NCI-H345 treated with DMSO at 0.1 percent for 48 hours (cell line): ENCODE measurements at regions not wholly inside any gene's neighbourhood (a gene's known extent, or its start where the extent isn't known, plus 50 kb on each side); places are given as distances from the start of the nearest gene placed in this dataset.

Source experiments
- DNase-seq: peaks from one replicate; lab custom pipeline; 2025; ENCODE audit not compliant: unreplicated experiment; lab: John Stamatoyannopoulos, UW

GRCh38 chr5:116650544-116650943 lies 75.9 kb upstream of the SEMA6A start:
- no peak for DNase-seq

DNA sequence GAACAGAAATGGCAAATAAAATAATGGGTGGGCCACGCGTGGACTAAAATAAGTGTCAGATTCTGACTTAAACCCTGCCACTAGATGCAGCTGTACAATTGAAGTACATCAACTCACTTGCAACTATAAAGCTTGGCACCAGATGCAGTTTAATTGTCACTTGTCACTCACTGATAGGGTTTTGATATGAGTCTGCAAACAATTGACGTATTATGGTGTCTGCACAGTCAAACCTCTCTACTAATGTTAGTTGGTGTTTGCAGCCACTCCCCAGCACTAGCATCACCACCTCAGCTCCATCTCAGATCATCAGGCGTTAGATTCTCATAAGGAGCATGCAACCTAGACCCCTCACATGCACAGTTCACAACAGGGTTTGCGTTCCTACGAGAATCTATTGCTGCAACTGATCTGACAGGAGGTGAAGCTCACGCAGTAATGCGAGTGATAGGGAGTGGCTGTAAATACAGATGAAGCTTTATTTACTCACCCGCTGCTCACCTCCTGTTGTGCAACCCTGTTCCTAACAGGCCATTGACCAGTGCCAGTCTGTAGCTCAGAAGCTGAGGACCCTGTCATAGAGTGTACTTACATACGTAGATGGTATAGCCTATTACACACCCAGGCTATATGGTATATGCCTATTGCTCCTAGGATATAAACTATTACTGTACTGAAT lies 72.1 kb upstream of the SEMA6A start:
- DNase-seq = no peak

DNA sequence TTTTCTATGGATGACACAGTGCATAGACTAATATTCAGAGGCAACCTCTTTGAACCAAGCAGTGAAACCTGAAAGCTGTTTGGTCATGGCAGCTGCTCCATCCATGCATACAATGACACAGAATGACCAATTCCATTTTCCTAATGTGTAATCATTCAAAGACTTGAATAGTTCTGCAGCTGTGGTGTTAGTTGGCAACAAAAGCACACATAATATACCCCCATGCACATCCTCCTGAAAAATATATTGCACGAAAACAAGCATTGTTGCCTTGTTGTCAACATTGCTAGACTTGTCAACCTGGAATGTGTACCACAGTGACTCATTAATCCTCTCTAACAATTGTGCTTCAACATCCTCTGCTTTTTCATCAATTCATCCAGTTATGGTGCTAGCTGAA lies 71.0 kb upstream of the SEMA6A start:
- no peak for DNase-seq

DNA sequence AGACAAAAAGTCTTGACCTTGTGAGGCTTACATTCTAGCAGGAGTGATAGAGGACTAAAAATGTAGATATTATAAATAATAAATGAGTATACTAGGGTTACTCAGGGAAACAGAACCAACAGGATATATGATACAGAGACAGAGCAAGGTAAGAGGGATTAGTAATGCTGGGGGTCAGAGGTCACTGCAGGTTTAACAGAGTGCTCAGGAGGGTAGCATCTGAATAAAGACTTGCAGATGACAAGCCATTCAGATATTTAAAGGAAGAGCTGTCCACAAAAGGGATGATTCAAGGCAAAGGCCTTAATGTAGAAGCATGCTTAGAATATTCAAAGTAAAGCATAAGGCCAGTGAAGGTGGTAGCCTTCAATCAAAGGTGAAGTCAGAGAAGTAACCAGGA lies 65.6 kb upstream of the SEMA6A start:
- DNase-seq = no peak

GRCh38 chr5:116637149-116637740 lies 62.6 kb upstream of the SEMA6A start:
- DNase-seq = no peak

DNA sequence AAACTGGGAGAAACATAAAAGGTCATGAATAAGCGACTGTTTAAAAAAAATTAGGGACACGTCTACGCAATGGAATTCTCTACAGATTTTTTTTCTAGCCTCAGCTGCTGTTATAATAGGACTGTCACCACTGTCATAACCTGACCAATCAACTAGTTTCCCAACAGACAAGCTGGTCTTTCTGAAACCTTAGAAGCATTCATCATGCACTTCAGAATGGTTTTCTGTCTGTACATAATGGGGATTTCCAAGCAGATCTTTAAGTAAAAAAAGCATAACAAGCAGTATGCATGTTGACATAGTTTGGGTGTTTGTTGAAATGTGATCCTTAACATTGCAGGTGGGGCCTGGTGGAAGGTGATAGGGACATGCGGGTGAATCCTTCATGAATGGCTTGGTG lies 58.3 kb upstream of the SEMA6A start:
- DNase-seq = peak; percentile 6

DNA sequence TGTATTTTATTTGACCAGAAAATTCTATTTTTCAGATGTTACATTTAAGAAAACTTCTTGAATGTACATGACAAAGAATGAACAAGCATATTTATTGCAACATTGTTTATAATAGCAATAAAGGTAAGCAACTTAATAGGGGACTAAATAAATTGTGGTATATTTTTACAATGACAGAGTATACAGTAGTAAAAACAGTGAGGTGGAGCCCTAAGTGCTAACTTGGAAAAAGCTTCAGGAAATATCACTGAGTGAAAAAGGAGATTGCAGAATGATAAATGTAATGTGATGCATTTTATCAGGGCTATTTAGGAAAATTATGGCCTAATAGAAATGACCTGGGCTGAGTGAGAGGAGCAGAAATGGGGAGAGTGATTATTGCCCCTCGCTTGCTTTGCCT lies 56.5 kb upstream of the SEMA6A start:
- DNase-seq = no peak

DNA sequence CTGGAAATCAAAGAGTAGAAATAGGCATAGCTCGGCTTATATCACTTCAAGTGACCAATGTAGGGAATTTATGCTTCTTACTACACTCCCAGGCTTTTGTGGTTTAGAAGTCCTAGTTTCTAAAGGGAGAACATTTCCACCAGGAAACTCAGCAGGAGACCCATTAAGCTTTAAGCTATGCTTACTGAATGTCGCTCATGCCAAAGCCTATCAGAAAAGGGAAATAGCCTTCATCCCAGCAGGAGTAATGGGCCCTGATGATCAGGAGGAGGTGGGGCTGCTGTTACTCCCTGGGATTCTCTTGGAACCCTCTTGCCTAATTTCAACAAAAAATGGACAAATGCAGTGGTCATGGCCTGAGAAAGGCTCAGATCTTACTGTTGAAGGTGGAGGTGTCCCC lies 54.5 kb upstream of the SEMA6A start:
- no peak for DNase-seq

DNA sequence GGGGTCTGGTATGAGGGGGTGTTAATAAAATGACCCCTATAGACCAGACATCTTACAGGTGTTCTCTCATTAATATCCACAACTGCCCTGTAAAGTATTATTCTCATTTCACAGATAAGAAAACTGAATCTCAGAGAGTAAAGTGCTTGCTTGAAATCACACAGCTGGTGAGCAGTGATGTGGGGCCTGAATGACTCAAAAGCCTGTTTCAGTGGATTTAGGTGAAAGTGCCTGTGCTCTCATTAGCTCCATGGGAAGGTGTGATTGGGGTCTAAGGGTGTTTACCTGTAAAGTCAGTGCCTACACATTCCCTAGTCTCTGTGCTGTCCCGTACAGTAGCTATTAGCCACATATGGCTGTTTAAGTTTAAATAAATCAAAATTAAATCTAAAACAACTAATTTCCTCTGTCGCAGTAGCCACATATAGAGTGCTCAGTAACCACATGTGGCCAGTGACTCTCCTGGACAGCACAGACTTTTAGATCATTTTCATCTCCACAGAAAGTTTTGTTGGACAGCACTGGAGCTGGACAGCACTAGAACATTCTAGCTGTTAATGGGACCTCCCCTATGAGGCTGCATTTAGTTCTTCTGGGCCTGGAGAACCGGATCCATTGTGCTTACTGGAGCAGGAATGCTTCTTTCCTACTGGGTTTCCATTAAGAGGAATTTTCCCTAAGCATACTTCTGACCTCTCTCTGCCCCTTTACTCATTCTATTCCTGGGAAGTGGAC lies 52.5 kb upstream of the SEMA6A start:
- DNase-seq = no peak

DNA sequence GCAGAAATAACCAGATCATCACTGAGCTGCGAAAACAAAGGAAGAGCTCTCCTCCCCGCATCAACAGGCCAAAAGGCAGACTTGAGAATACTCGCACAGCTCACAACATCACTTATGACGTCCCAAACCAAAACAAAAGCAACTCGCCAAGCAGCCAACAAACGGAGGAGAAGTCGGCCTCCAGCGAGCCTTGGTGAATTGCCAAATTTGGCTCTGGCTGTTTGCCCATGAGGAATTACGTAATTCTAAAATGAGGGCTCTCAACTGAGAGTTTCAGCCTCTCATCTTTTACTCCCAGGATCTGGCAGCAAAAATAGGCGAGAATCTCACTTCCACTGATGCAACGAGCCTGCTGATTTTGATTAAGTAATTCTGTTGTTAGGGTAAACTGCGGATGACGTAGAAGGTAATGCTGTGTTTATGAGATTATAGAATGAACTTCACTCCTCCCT lies 51.7 kb upstream of the SEMA6A start:
- DNase-seq = peak; percentile 61
